Mucosa of descending colon (tissue), 3 donors: ENCODE measurements at regions not wholly inside any gene's neighbourhood (a gene's known extent, or its start where the extent isn't known, plus 50 kb on each side); places are given as distances from the start of the nearest gene placed in this dataset.

Experiments
- ATAC-seq: fragments of 200-7000 bp; cut with Tn5 transposase; one replicate; pipeline ENCODE4 v1.9.1; 2020; ENCODE audit warnings: mild to moderate bottlenecking, moderate library complexity
- DNase-seq, 3 donors: peaks; one replicate each; pipeline ENCODE4 v3.0.0-alpha.2; 2020
- H3K36me3 ChIP-seq: fragments of 200-600 bp; one replicate; pipeline ENCODE4 v1.8.0; 2021; ENCODE audit warnings: low read depth, mild to moderate bottlenecking
- H3K4me1 ChIP-seq: fragments of 200-600 bp; one replicate; pipeline ENCODE4 v1.8.0; 2021; ENCODE audit warnings: low read depth, mild to moderate bottlenecking
- H3K4me3 ChIP-seq: fragments of 200-600 bp; one replicate; pipeline ENCODE4 v1.8.0; 2021; ENCODE audit warnings: mild to moderate bottlenecking
- H3K9me3 ChIP-seq: fragments of 200-600 bp; one replicate; pipeline ENCODE4 v1.8.0; 2021; ENCODE audit warnings: mild to moderate bottlenecking
- intact Hi-C, 2 donors: fragments of 100-400 bp; cut with DNase I in 1 of 2; cut with micrococcal nuclease in 1 of 2; formaldehyde crosslinking; loops; one replicate each; pipeline versions ENCODE4 v1.11.0 to v1.11.1; 2022; cut with DNase I, micrococcal nuclease
- TF ChIP-seq, protein P1 (sequence below): fragments of 200-600 bp; IDR thresholded peaks from one replicate; pipeline ENCODE4 v1.8.0; 2022; ENCODE audit warnings: antibody characterized with exemption, mild to moderate bottlenecking
- donor health status: DM: no; HTN: no; CAD: no; lungs with moderate emphysema.
- donor health status: DM: no; HTN: no; CAD: no.
- donor health status: DM: no; HTN: yes; CAD: no.

DNA sequence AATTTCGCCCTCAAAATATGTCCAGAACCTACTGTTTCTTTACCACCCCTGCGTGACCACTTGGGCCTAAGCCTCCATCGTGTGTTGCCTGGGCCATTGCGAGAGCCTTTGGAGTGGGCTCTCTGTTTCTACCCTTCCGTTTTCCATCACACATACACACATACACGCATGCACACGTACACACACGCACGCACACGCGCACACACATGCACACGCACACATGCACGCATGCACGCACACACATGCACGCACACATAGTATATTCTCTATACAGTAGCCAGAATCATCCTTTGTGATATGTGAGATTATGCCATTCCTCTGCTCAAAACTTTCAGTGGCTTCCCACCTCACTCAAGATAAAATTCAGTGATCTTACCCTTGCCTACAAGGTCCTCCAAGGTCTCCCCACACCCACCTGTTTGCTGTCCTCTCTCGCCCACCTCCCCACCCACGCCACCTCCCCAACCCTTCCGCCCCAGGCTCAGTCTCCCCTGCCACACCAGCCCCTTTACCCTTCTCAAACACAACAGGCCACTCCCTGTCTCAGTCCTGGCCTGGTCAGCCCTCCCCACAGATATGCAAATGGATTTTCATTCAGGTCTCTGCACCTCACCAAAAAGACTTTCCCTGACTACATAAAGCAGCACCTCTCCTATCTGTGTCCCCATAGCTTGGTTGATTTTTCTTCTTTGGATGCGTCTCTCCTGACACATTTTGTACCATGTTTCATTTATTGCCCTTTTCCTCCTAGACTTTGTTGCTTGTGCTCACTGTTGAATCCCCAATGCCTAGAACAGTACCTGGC lies 559.6 kb downstream of the CD83 start:
- ATAC-seq (no peak), DNase-seq (no peak)
- TF ChIP-seq, protein P1, sequence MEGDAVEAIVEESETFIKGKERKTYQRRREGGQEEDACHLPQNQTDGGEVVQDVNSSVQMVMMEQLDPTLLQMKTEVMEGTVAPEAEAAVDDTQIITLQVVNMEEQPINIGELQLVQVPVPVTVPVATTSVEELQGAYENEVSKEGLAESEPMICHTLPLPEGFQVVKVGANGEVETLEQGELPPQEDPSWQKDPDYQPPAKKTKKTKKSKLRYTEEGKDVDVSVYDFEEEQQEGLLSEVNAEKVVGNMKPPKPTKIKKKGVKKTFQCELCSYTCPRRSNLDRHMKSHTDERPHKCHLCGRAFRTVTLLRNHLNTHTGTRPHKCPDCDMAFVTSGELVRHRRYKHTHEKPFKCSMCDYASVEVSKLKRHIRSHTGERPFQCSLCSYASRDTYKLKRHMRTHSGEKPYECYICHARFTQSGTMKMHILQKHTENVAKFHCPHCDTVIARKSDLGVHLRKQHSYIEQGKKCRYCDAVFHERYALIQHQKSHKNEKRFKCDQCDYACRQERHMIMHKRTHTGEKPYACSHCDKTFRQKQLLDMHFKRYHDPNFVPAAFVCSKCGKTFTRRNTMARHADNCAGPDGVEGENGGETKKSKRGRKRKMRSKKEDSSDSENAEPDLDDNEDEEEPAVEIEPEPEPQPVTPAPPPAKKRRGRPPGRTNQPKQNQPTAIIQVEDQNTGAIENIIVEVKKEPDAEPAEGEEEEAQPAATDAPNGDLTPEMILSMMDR: no peak
- intact Hi-C loops: no loop called here
- Histone ChIP-seq H3K9me3 (no peaks in the 10 kb centered on the region), H3K4me3 (no peak overlapping the region), H3K4me1 (no peaks in the 10 kb centered on the region), H3K36me3 (no peaks in the 10 kb centered on the region)

DNA sequence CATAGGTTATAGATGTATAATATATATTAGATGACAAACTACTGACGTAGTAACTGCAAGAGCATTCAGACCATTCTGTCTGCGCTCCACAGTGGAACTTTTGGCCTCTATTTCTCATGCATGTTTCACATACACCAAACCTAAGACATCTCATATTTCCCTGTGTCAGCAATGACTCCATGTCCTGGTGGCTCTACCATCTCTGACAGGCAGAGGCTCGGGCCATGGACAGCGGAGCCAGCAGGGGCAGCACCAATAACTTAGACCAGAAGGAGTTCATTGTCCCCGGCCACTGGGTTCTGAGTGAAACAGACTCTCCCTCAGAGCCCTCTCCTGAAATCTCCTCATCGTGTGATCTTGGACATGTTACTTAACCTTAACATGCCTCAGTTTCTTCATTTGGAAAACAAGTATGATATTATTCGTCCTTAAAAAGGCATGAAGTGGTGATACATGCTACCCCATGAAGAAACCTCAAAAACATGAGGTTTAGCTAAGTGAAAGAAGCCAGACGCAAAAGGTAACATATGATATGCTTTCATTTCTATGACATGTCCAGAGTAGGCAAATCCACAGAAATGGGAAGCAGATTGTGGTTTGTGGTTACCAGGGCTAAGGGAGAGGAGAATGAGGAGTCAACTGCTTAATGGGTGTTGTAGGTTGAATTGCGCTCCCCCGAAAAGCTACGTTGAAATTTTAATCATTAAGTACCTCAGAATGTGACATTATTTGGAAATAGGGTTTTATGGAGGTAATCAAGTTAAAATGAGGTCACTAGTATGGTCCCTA lies 564.0 kb upstream of the JARID2 start:
- Histone ChIP-seq H3K4me3 (no peak overlapping the region), H3K36me3 (no peaks in the 10 kb centered on the region), H3K4me1 (no peaks in the 10 kb centered on the region), H3K9me3 (no peaks in the 10 kb centered on the region)
- ATAC-seq (no peak), DNase-seq (no peak)
- intact Hi-C loops: no loop called here
- TF ChIP-seq, protein P1: no peak

DNA sequence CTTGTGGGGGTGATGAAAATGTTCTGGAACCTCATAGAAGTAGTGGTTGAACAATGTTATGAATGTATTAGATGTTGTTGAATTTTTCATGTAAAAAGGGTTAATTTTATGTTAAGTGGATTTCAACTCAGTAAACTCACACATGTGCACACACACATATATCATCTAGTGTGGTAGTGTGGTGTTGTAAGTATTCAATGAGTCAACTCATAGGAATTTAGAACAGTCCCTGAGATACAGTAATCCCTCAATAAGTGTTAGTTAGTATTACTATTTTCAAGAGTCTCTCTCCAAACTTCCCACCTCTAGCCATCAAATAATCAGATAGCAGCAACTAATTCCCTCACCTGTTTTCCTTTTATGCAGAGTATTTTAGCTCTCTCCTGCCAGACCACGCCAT lies 563.1 kb upstream of the JARID2 start:
- Histone ChIP-seq H3K9me3 (no peaks in the 10 kb centered on the region), H3K36me3 (no peaks in the 10 kb centered on the region), H3K4me3 (no peak overlapping the region), H3K4me1 (no peaks in the 10 kb centered on the region)
- intact Hi-C loops: no loop called here
- DNase-seq: no peak
- TF ChIP-seq, protein P1: no peak
- ATAC-seq: no peak

DNA sequence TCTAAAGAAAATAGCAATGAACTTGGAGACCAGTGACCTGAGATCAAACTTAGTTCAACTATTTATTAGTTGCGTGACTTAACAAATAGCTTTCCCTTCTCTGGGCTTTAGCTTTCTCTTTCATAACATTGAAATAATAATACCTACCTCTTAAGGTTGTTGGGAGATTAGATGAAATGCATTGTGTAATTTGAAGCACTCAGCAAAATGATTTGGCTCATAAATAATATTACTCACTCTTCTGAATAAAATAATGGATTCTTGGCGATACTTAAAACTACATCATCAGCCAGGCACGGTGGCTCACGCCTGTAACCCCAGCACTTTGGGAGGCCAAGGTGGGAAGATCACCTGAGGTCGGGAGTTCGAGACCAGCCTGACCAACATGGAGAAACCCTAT lies 556.2 kb upstream of the JARID2 start:
- H3K4me1 ChIP-seq: no peaks in the 10 kb centered on the region
- intact Hi-C loops: no loop called here
- H3K4me3 ChIP-seq: no peak overlapping the region
- TF ChIP-seq, protein P1: no peak
- no peaks in the 10 kb centered on the region for H3K36me3 ChIP-seq
- ATAC-seq (no peak), DNase-seq (no peak)
- no peaks in the 10 kb centered on the region for H3K9me3 ChIP-seq

DNA sequence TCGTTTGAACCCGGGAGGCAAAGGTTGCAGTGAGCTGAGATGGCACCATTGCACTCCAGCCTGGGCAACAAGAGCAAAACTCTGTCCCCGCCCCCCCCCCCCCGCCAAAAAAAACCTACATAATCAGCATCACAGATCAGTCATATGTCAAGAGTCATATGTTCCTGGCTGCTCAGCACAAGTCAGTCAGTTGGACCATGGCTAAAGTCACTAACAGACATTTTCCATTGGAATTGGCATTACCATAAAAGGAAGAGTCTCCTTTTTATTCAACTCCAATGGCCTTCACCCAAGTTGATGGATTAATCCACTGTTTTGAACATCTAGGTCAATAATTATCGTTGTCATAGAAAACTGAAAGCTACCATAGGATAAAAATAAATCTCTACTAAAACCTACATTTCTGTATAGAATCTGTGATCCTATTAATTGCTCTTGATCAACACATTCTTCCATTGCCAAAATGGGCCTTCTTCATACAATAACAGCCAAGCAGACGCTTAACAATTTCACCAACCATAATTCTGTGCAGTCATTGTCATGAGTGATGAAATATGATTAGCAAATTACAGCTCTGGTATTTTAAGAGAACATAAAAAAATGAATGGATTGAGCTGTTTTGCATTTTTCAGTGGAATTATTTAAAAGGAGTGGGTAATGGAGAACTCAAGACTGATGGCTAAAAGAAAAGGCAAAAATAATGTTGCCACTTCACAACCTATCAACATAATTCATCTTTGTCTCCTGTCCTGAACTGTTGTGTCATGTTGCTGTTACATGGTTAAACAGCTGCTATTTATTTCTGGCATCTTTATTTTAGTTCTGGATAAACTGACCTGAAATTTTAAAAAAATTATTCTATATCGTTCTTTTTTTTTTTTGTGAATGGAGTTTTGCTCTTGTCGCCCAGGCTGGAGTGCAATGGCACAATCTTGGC lies 555.5 kb upstream of the JARID2 start:
- H3K9me3 ChIP-seq: no peaks in the 10 kb centered on the region
- no peak overlapping the region for H3K4me3 ChIP-seq
- no peaks in the 10 kb centered on the region for H3K36me3 ChIP-seq
- ATAC-seq: no peak
- no peaks in the 10 kb centered on the region for H3K4me1 ChIP-seq
- intact Hi-C loops: no loop called here
- TF ChIP-seq, protein P1: no peak
- no peak for DNase-seq
